GM18519 (cell line): ENCODE measurements at regions not wholly inside any gene's neighbourhood (a gene's known extent, or its start where the extent isn't known, plus 50 kb on each side); places are given as distances from the start of the nearest gene placed in this dataset.
"Not testable (repeated sequence)": the region's sequence is repeated elsewhere in the genome, so short reads cannot be mapped to it uniquely, and the experiment has no call there.

Experiments used
- ATAC-seq: cut with Tn5 transposase; IDR thresholded peaks from one replicate; pipeline ENCODE4 v1.9.1; 2021; ENCODE audit warnings: mild to moderate bottlenecking, moderate library complexity; ENCODE audit not compliant: unreplicated experiment, low FRiP score

DNA sequence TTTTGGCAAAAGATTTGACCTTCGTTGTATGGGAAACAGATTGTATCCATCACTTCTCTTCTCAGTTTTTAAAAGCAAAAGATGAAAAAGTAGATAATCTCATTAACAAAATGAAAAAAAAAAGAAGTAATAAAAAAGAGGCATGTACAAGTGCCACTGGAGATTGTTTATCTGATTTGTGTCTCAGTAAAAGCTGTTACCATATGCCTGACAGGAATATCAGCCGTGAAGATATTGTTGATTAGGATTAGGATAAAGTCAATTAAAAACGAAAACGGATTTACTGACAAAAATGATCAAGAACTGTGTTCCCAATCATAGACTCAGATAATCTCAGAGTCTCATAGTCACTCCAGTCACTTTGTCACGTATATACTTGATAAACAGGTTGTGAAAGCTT, 842.1 kb upstream of the SLC10A2 start:
- no peak for ATAC-seq

DNA sequence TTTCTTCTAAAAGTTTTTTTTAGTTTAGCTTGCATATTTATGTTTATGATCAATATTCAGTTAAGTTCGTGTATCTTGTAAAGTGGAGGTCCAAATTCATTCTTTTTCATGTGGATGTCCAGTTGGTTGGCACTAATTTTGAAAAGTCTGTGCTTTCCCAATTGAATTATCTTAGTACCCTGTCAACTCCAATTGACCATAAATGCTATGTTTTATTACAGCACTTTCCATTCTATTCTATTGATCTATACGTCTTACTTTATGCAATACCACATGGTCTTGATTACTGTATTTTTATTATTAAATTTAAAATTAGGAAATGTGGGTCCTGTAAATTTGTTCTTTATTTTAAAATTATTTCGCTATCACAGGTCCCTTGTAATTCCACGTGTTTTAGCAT, 837.6 kb upstream of the SLC10A2 start:
- no peak for ATAC-seq

GRCh38 chr13:103898481-103898880, 832.3 kb upstream of the SLC10A2 start:
- no peak for ATAC-seq

DNA sequence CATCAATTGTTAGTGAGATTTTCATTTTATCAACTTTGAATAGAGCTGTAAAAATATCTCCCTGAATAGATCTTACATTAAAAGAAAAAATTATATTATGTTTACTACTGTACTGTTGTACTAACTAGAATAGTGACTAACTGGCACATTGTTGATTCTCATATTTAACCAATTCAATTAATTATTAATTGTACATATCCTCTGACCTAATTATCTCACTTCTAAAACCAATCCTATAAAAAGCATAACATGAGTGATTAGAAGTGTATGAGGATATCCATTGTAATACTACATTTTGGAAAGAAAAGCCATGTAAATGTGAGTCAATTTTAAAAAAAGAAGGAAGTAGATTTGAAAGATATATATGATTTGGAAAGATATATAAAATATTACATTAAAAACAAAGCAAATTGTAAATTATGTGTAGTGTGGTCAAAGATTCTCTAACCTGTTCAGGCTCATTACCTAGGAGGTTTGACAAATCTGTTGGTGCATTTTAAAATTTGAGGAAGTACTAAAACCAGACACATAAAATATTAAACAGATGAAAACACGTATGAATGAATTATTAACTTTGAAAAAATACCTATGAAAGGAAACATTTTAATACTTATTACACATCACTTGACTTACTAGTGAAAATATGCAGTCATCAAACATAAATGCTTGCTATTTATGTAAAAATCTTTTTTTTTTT, 829.8 kb upstream of the SLC10A2 start:
- ATAC-seq: no peak

DNA sequence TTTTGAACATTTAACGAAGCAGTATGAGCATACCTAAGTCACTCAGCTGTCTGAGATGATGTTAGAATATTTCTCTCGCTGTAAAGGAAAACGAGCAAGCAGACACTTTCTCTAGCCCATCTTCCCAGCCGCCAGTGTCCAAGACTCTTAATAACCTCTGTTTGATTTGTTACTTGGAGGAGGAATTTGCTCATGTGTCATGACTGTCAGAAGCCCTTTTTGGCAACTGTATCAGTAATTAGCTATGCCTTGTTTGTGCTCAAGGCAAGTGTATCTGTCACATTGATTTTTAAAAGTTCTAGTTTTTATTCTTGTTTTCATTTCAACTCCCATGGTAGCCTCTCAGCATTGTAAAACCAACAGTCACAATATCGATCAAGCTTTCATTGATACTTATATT, 828.4 kb upstream of the SLC10A2 start:
- ATAC-seq: no peak

DNA sequence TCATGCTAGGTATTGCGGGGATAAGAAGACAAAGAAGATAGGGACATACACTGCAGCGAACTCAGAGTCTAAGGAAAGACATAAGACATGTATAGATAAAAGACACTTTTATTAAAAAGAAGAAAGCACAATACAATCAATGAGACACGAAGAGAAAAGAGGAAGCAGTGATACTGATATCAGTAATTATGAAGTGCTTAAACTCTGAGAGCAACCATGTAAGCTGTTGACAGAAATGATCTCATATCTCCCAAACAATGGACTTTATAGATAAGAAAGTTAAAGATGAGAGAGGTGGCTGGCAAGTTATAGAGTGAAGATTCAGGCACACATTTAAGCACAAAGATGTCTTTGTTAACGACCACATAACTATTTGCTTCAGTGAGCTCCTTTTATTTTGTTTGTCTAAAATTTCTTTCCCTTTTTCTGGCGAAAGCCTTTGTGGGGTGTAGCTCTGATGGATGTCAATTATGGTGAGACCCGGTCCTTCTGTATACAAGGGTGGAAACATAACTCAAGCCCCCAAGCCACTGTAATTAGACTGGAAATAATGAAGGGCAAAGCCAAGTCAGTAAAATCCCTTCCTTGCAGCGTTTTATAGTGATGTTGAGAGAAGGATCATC, 818.0 kb upstream of the SLC10A2 start:
- ATAC-seq: no peak

- no peak for ATAC-seq
These were observed 817.5 kb upstream of the SLC10A2 start for GRCh38 chr13:103883698-103884097.

- no peak for ATAC-seq
These were observed 816.9 kb upstream of the SLC10A2 start for GRCh38 chr13:103883164-103883563.

GRCh38 chr13:103880146-103880545, 813.9 kb upstream of the SLC10A2 start:
- not testable (repeated sequence) for ATAC-seq

DNA sequence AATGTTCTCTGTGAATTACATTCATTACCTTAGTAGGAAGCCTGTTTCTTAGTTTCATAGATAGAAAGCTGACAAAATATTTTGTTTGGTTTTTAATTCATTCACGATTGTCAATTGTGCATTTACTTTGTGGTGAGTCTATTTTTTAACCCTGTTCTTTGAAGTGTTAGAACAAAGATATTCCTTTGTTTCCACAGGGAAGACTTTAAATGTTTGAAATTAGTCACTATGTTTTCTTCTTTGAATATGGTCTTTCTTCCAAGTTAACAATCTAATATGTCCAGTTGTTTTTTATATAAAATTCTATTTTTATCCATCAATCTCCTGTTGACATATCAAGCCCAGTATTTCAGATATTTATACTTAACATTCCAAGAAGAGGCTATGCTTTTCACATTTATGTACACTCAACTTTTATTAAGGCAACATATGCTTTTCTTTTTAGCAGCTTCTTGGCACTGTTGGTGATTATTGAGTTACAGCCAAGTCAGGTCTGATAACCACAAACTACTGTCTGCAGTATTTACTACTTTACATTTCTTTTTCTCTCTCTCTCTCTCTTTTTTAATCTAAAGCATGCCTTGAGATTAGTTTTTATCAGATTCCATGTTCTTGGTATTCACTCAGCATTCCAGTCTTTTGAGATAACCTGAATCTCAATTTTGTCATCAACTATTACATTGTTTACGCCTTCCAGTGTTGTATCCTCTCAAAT, 812.8 kb upstream of the SLC10A2 start:
- no peak for ATAC-seq

- ATAC-seq: no peak
These were observed 810.4 kb upstream of the SLC10A2 start for GRCh38 chr13:103876571-103876970.

DNA sequence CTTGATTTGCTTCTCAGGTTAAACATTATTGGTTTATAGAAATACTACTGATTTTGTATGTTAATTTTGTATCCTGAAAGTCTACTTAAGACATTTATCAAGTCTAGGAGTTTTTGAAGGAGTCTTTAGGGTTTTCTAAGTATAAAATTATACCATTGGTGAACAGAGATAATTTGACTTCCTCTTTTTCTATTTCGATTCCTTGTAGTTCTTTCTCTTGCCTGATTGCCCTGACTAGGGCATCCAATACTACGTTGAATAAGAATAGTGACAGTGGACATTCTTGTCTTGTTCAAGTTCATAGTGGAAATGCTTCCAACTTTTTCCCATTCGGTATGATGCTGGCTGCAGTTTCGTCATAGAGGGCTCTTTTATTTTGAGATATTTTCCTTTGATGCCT, 807.5 kb upstream of the SLC10A2 start:
- ATAC-seq: no peak

GRCh38 chr13:103866048-103866447, 799.8 kb upstream of the SLC10A2 start:
- no peak for ATAC-seq

DNA sequence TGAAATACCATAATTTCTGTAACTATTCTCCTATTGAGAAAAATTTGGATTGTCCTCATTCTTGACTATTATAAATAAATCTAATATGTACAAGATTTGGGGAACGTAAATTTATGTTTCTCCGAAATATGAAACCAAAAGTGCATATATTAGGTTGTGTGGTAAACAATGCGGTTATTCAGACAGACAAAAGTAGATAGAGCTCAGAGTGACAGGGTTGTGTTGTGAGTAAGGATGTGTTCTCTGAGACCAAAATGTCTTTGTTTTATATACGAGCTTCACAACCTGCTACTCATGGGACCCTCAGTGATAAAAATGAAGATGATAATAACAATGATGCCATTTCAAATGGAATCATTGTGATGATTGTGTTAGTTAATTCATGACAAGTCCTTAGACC, 796.3 kb upstream of the SLC10A2 start:
- no peak for ATAC-seq

DNA sequence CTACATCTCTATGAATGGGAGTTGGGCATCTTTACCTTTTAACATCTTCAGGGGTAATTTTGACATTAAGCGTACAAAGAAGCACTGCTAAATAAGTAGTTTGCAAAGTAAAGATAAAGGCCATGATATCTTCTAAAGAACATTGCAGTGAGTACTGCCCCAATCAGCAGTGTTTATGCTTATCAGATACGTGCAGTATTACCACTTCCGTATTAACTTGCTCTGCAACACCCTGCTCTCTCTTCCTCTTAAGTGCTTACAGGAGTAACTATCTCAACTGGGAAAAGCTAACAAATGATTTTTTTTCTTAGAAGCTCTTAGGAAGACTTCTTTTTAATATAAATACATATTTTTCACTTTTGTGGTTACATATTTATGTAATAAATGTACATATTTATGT, 793.7 kb upstream of the SLC10A2 start:
- ATAC-seq: no peak

DNA sequence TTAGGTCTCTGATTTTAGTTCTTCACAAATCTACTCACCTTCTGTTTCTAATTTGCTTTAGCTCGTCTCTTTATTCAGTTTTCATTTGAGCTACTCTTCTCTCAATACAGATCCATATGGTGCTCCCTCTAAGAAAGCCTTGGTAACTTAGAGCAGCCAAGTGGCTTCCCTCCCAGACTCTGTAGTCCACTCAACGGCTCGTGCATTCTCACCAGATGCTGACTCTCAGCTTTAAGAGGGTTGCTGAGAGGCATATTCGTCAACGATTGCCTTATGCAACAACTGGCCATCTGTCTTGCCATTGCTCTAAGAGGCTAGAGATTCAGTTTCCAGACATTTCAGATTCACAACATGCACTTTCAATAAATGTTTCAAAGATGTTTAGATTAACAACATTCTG, 785.8 kb upstream of the SLC10A2 start:
- no peak for ATAC-seq

DNA sequence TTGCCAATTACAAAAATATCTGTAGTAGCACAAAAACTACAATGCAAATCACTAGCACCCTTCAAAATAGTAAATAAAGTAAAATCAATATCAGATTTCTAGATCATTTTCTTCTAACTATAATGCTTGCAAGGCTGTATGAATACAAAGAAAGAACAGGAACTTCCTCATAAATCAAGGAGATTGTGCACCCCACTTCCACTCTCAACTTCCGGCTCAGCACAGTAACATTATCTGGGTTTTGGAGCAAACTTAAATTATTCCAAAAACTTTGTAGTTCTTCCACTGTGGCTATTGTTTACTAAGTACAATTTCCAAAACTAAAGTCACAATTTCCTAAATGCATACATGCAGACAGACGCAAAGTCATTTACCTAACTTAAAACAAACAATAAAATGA, 778.3 kb upstream of the SLC10A2 start:
- ATAC-seq: no peak

- no peak for ATAC-seq
These were observed 773.2 kb upstream of the SLC10A2 start for GRCh38 chr13:103839460-103839859.

DNA sequence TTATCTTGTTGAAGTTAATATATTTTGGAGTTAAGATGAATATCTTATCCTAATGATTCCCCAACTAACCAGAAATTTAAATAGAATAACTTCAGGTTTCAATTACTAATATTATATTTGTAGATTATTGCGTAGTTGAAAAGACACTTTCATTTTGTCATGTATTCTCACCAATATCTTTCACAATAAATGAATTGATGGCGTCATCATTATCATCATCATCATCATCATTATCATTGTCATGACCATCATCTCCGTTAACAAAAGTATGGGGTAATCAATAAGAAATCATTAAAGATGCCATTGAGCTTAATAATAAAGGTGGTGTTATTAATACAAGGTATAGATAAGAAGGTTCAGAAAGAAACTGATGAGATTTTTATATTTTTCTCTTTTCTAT, 768.8 kb upstream of the SLC10A2 start:
- ATAC-seq: no peak

DNA sequence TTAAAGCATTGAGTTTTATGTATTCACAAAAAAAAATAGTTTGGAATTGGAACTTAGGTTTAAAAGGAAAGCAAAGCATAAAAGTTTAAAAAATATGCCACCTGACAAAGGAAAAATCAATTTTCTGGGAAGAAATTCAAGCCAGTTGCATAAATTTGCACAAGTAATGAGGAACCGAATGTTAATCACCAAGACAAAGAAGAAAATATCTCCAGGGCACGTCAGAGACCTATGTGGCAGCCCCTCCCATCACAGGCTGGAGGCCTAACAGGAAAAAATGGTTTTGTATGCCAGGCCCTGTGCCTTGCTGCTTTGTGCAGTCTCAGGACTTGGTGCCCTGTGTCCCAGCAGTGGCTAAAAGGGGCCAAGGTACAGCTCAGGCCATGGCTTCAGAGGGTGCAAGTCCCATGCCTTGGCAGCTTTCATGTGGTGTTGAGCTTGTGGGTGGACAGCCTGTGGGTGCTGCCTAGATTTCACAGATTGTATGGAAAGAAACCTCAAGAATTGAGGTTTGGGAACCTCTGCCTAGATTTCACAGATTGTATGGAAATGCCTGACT, 767.2 kb upstream of the SLC10A2 start:
- ATAC-seq: no peak

DNA sequence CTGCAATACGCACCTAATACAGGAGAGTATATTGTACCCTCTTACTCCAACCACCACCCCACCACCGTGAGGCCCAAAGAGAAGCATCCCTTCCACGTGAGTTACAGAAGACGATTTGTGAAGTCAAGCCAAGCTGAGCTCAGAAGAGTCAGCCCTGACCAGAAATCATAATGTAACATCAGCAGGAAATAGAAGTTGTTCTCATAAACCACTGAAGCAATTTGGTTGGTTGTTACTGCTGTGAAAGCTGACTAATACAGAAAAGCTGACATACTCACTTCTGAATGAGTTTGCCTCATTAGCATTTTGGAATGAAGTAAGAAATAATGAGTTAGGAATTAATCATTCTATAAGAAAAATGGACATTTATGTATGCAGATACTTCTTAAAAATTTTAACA, 749.4 kb upstream of the SLC10A2 start:
- no peak for ATAC-seq

DNA sequence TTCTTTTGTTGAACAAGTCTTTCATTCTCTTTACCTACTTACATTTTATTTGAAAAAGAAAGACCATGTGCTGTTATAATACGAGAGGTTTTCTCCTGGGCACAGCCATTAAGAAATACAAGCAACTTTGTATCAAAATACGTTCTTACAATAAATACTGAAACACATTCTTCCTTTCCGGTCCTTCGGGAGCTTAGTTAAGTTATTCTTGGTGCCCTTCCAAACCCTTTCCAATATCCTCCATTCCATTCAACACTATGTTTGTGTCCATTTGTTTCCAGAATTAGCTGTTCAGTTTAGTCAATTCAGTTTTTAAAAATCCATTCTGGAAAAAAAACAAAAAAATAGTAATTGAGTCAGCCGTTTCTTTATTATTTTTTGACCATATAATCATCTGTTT, 746.8 kb upstream of the SLC10A2 start:
- no peak for ATAC-seq
